IPS DF 19.7 (cell line): ENCODE measurements at regions not wholly inside any gene's neighbourhood (a gene's known extent, or its start where the extent isn't known, plus 50 kb on each side); places are given as distances from the start of the nearest gene placed in this dataset.
"Not testable (repeated sequence)": the region's sequence is repeated elsewhere in the genome, so short reads cannot be mapped to it uniquely, and the experiment has no call there.

ENCODE experiments used
- DNase-seq: peaks from one replicate; pipeline ENCODE4 v3.0.0-alpha.2; 2013; ENCODE audit warnings: low read depth, low spot score

GRCh38 chr6:11452106-11452505 lies 85.4 kb upstream of the TMEM170B start:
- not testable (repeated sequence) for DNase-seq

DNA sequence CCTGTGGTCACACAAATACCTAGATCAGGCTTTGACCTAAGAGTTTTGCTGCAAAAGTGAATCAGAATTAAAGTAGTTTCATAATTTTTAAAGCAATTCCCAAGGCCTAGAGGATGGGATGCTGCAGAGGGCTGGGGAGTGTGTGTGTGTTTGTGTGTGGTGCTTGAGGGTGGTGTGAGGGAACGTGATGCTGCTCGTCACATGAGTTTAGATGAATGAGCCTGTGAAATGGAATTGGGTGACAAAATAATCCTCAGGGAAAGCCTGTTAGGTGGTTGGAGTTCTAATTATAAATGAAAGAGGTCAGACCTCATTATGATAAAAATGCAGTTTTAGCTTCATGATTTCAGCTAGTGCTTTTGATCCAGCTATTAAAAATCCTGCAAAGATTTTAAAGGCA lies 87.5 kb upstream of the TMEM170B start:
- DNase-seq = no peak

DNA sequence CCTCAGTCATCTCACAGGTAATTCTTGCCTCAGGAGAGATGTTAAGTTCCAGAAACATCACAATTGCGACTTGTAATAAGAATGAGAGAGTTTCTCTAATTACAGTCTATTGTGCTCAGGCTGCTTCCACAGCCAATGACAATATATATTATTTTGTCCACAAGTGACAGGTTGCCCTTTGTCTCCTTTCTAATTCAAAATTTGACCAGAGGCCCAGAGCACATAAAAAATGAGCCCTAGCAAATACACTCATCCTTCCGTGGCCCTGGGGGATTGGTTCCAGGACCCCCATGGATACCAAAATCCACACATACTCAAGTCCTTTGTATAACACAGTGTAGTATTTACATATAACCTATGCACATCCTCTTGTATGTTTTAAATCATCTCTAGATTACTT lies 88.1 kb upstream of the TMEM170B start:
- no peak for DNase-seq

DNA sequence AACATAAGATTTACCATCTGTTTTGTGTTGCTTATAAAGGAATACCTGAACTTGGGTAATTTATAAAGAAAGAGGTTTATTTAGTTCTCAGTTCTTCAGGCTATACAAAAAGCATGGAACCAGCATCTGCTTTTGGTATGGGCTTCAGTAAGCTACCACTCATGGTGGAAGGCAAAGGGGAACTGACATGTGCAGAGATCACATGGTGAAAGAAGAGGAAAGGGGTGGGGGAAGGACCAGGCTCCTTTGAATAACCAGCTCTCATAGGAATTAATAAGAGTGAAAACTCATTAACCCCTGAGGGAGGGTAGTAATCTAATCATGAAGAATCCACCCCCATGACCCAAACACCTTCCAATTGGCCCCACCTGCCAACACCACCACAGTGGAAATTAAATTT lies 89.5 kb upstream of the TMEM170B start:
- DNase-seq = no peak

- no peak for DNase-seq
Measured at GRCh38 chr6:11447265-11447664, 90.3 kb upstream of the TMEM170B start.

GRCh38 chr6:11445146-11445545 lies 92.4 kb upstream of the TMEM170B start:
- DNase-seq = no peak

DNA sequence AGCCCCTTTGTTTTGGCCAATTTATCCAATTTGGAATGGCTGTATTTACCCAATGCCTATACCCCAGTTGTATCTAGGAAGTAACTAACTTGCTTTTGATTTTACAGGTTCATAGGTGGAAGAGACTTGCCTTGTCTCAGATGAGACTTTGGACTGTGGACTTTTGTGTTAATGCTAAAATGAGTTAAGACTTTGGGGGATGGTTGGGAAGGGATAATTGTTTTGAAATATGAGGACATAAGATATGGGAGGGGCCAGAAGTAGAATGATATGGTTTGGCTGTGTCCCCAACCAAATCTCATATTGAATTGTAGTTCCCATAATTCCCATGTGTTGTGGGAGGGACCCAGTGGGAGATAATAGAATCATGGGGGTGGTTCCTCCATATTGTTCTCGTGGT lies 94.4 kb upstream of the TMEM170B start:
- DNase-seq = not testable (repeated sequence)

DNA sequence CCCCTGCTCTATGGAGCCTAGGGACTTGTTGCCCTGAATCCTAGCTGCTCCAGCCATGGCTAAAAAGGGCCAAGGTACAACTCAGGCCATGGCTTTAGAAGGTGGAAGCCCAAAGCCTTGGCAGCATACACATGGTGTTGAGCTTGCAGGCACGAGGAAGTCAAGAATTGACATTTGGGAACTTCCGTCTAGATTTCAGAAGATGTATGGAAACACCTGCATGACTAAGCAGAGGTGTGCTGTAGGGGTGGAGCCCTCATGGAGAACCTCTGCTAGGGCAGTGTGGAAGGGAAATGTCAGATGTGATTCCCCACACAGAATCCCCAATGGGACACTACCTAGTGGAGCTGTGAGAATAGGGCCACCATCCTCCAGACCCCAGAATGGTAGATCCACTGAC lies 95.1 kb upstream of the TMEM170B start:
- no peak for DNase-seq

DNA sequence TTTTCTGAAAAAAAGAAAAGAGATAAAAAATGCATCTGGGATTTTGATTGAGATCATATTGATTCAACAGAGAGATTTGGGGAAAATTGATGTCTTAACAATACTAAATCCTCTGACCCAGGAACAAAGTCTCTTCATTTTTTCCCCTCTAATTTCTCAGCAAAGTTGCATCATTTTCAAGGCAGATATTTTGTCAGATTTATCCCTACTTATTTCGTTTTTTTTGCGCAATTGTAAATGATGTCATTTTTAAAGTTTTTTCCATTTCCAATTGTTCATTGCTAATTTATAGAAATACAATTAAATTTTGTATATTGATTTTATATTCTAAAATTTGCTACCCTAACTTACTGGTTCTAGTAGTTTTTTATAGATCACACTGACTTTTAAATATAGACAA lies 97.7 kb upstream of the TMEM170B start:
- DNase-seq = no peak

DNA sequence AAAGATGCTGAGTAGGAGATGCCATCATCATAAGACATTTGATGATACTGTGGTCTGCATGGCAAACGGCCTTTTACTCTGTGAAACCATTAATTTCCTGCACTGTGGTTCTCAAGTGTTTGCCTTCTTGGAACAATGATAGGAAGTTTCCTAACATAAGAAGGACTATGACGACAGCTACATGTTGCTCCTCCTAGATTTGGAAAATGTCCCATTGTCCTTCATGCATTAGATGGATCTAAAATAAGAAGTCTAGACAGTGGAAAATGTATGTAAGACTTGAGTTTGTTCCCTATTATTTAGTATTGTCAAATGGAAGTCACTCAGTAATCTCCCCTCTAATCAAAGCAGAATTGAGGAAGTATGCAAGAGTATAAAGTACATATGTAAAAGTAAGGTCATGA lies 98.5 kb upstream of the TMEM170B start:
- no peak for DNase-seq

- DNase-seq = no peak
Measured at GRCh38 chr6:11437824-11438459, 99.6 kb upstream of the TMEM170B start.

DNA sequence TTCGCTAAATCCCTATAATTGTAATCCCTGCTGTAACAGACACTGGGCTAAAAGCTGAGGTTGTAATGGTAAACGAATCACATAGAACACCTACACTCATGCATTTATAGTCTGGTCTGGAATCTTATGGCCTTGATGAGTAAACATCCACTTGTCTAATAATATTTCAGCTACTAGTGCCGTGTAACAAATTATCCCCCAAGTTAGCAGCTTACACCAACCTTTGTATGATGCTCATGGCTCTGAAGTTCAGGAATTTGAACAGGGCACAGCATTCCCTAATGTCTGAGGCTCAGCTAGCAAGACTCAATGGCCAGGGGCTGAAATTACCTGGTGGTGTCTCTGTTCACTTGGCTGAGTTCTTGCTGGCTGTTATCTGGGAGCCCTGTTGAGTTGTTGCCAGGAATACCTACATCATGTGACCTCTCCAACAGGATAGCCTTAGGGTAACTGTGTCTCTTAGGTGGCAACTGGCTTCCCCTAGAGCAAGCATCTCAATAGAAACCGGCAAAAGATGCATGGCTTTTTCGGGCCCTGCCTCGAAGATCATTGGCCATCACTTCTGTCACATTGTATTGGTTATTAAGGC lies 100.9 kb upstream of the TMEM170B start:
- no peak for DNase-seq

- DNase-seq = no peak
Measured at GRCh38 chr6:11434565-11435326, 102.8 kb upstream of the TMEM170B start.

- DNase-seq = no peak
Measured at GRCh38 chr6:11433860-11434259, 103.7 kb upstream of the TMEM170B start.

- DNase-seq = no peak
Measured at GRCh38 chr6:11432713-11433450, 104.7 kb upstream of the TMEM170B start.

DNA sequence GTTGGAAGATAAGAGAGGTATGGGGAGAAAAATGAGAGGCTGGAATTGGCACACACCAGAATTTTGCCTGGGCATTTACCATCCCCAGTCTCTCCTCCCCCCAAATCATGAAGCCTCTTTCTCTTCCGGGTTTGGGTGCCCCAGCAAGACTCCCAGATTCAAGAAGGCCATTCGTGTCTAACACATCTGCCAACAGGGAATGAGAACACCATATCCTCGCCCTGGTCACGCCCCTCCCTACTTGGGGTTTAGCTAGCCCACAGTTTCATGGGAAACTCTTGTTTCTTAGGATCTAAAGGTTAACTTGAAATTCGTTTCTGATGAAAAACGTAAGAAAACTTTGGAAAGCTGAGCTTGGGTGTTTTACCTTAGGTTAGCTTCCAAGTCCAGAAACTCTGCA lies 105.5 kb upstream of the TMEM170B start:
- no peak for DNase-seq

DNA sequence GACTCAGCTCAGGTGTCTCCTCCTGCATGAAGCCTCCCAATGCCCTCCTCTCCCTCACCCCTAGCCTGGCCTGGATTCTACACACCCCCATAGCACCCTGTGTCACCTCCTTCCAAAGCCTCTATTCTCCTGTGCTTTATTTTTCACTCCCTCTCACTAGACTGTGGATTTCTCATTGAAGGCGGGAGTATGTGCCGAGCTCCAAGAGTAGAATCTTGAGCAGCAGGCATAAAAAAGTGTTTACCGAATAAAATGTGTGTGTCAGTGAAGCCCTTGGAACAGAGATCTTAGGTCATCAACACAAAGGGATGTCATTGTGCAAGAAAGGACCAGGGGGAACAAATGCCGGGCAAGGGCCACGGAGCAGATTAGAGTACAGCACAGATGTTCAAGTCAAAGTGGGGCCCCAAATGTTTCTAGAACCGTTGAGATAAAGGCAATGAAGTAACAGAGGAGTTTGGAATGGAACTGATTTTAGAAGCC lies 106.1 kb upstream of the TMEM170B start:
- no peak for DNase-seq

GRCh38 chr6:11430036-11430435 lies 107.5 kb upstream of the TMEM170B start:
- no peak for DNase-seq

DNA sequence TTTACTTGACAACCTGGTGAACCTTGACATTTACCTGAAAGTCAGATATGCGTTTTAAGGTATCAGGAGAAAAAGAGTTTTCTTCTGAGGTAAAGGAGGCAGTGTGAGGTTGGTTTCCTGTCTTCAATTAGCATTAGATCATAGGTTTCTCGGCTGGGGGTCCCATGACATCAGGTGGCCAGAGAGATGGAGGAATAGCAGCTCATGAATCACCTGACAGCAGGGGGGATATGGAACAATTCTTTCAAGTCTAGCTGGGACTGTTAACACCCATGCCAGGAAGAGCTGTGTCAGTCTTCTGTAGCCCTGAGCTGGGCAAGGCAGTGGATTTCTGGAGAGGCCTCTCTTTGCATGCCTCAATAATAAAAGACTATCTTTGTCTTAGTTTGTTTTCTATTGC lies 108.0 kb upstream of the TMEM170B start:
- peak; percentile 30 for DNase-seq

GRCh38 chr6:11428895-11429294 lies 108.7 kb upstream of the TMEM170B start:
- DNase-seq = no peak

DNA sequence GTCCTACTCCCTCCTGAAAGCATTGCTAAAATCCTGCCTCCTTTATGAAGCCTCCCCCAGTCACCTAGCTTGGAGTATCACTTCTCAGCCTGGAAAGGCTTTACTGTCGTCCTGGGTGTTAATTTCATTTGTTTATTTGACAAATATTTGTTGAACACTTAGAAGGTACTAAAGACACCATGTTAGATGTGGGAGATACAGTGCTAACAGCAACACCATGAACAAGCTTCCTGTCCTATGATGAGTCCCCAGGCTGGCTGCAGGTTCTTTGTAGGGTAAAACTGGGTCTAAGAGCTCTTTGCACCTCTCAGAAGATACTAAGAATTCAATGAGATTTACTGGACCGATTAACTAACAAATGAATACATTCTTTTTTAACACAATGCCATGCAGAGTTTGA lies 109.2 kb upstream of the TMEM170B start:
- DNase-seq = no peak

- no peak for DNase-seq
Measured at GRCh38 chr6:11427723-11428245, 109.8 kb upstream of the TMEM170B start.
